Spinal cord (tissue), 9 donors: ENCODE measurements at regions not wholly inside any gene's neighbourhood (a gene's known extent, or its start where the extent isn't known, plus 50 kb on each side); places are given as distances from the start of the nearest gene placed in this dataset.
A peak's percentile ranks its signal among the peaks of the same experiment; 100 is the strongest.

Source experiments
- DNase-seq, 6 donors: peaks; one replicate each; pipeline versions ENCODE4 v3.0.0 to v3.0.0-alpha.2; 2013 to 2015; ENCODE audit warnings: low spot score in 6 of 6, low read depth in 4 of 6
- H3K27ac ChIP-seq: one replicate; pipeline ENCODE4 v1.5.1; 2013; ENCODE audit warnings: low read depth, low read length, control low read depth
- H3K27me3 ChIP-seq: one replicate; pipeline ENCODE4 v1.6.1; 2013; ENCODE audit warnings: low read length; ENCODE audit not compliant: control insufficient read depth, insufficient read depth
- H3K36me3 ChIP-seq: one replicate; pipeline ENCODE4 v1.6.1; 2013; ENCODE audit warnings: low read length; ENCODE audit not compliant: control insufficient read depth, insufficient read depth
- H3K4me1 ChIP-seq: one replicate; pipeline ENCODE4 v1.6.1; 2013; ENCODE audit warnings: low read length; ENCODE audit not compliant: control insufficient read depth, insufficient read depth
- H3K4me3 ChIP-seq: one replicate; pipeline ENCODE4 v1.5.1; 2013; ENCODE audit warnings: low read depth, low read length, control low read depth
- H3K9me3 ChIP-seq: one replicate; pipeline ENCODE4 v1.6.1; 2013; ENCODE audit warnings: low read length; ENCODE audit not compliant: control insufficient read depth, insufficient read depth
- WGBS: methylation state at CpG from one replicate; pipeline ENCODE4 v1.1.5; 2013; ENCODE audit warnings: missing lambda C conversion rate; ENCODE audit not compliant: insufficient coverage; 5-methylcytosine and 5-hydroxymethylcytosine counted together
- donor health status: healthy.

DNA sequence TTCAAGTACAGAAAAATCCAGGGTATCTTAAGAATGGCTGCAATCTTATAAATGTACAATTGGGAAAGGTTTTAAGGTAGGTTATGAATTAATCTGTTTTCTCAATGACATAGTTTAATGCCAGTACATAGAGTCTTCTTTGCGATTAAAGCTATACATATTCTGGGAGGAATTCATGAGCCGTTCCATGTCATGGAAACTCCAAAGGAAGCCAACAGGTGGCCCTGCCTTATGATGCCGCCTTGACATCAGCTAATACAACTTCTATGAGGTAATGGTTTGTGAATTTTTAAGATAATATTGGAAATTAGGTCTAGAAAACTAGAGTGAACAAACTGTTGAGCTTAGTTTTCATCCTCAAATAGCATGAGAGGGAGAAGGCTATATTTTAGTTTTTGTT is 713.4 kb downstream of the EFNA5 start:
- no peaks in the 10 kb centered on the region for H3K27me3 ChIP-seq
- DNase-seq, result no peak
- H3K9me3 ChIP-seq, result no peaks in the 10 kb centered on the region
- H3K27ac ChIP-seq, result no peak overlapping the region
- no peak overlapping the region for H3K4me3 ChIP-seq
- no peaks in the 10 kb centered on the region for H3K4me1 ChIP-seq
- no peaks in the 10 kb centered on the region for H3K36me3 ChIP-seq
- WGBS, result no CpG with 5 or more reads among the region's 3 CpGs

DNA sequence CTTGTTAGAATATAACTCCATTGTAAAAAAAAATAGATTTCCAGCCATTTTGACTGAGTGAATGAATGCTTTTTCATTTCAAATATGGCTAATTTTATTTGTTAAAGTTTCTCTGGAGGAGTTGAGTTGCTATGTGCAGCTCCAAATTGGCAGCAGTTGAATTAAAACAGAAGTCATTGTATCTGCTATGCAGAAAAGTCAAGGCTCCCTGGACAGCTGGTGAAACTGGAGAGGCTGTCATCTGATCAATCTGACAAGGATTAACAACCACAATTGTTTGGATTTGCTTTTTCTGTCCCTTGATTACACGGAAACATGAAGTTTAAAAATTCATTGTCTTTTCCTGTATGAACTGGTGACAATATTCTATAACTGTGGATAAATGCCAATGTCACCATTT is 713.9 kb downstream of the EFNA5 start:
- no peaks in the 10 kb centered on the region for H3K4me1 ChIP-seq
- H3K36me3 ChIP-seq, result no peaks in the 10 kb centered on the region
- no peak overlapping the region for H3K4me3 ChIP-seq
- no CpG with 5 or more reads among the region's 1 CpG for WGBS
- no peak overlapping the region for H3K27ac ChIP-seq
- no peaks in the 10 kb centered on the region for H3K27me3 ChIP-seq
- no peaks in the 10 kb centered on the region for H3K9me3 ChIP-seq
- DNase-seq, result peak in 1 of 6 donors; percentile 33

- no peaks in the 10 kb centered on the region for H3K4me1 ChIP-seq
- no peak overlapping the region for H3K27ac ChIP-seq
- no peaks in the 10 kb centered on the region for H3K9me3 ChIP-seq
- H3K4me3 ChIP-seq, result no peak overlapping the region
- no CpG with 5 or more reads among the region's 5 CpGs for WGBS
- H3K27me3 ChIP-seq, result no peaks in the 10 kb centered on the region
- DNase-seq, result no peak
- no peaks in the 10 kb centered on the region for H3K36me3 ChIP-seq
Measured at GRCh38 chr5:106956187-106956586, 714.5 kb downstream of the EFNA5 start.

GRCh38 chr5:106940986-106941385 is 729.8 kb downstream of the EFNA5 start:
- no peaks in the 10 kb centered on the region for H3K36me3 ChIP-seq
- no peaks in the 10 kb centered on the region for H3K9me3 ChIP-seq
- 92% methylated on average over 3 of the region's 3 CpGs for WGBS
- no peak overlapping the region for H3K4me3 ChIP-seq
- no peak overlapping the region for H3K27ac ChIP-seq
- H3K27me3 ChIP-seq, result no peaks in the 10 kb centered on the region
- H3K4me1 ChIP-seq, result no peaks in the 10 kb centered on the region
- DNase-seq, result no peak

DNA sequence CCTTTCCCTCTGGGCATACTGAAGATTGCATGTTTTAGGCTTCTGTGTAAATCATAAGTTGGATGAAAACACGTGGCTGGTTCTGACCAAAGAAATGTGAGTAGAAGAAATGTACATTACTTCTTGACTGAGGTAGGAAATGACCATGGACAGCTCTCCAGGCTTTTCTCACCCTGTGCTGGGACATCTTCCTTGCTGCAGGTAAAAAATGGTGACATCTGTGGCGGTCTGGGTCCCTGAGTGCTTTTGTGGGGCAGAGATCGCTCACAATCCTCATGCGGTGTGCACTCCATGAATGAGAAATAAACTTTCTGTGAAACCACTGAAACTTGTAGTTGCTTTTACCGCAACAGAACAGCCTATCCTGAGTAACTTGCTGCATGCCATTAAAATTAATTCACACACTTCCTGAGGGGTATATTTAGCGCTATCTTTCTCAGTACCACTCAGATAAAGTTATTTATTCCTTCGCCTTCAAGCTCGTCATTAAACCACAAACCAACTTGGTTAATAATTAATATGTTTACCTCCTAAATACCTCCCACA is 730.4 kb downstream of the EFNA5 start:
- no peak overlapping the region for H3K27ac ChIP-seq
- no peak overlapping the region for H3K4me3 ChIP-seq
- no peaks in the 10 kb centered on the region for H3K27me3 ChIP-seq
- no peaks in the 10 kb centered on the region for H3K4me1 ChIP-seq
- DNase-seq, result no peak
- 93% methylated on average over 3 of the region's 8 CpGs for WGBS
- no peaks in the 10 kb centered on the region for H3K36me3 ChIP-seq
- H3K9me3 ChIP-seq, result no peaks in the 10 kb centered on the region

GRCh38 chr5:106923409-106923808 is 747.3 kb downstream of the EFNA5 start:
- Histone ChIP-seq H3K4me3 (no peak overlapping the region), H3K4me1 (no peaks in the 10 kb centered on the region), H3K27ac (no peak overlapping the region), H3K27me3 (no peaks in the 10 kb centered on the region), H3K9me3 (no peaks in the 10 kb centered on the region), H3K36me3 (no peaks in the 10 kb centered on the region)
- DNase-seq, result no peak
- WGBS, result no CpG with 5 or more reads among the region's 1 CpG

DNA sequence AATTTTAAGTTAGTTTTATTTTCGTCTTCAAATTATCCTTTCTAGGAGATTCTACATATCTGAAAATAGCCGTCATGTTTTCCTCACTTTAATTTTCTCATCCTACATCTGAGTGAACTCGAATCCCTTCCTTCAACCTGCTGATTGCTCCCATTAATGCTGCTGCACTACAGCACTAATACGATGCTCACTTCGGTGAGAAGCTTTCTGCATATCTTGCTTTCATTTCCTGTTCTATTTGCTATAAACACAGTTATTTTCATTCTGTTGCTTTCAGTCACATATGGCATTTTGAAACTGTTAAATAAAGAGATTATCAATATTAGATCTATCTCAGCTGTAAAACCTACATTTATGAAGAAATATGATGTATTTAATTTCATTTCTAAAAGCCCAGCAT is 749.2 kb downstream of the EFNA5 start:
- Histone ChIP-seq H3K36me3 (no peaks in the 10 kb centered on the region), H3K27ac (no peak overlapping the region), H3K4me3 (no peak overlapping the region), H3K4me1 (no peaks in the 10 kb centered on the region), H3K9me3 (no peaks in the 10 kb centered on the region), H3K27me3 (no peaks in the 10 kb centered on the region)
- DNase-seq, result peak in 1 of 6 donors; percentile 27
- WGBS, result 73% methylated on average over 3 of the region's 5 CpGs

- no CpG with 5 or more reads among the region's 3 CpGs for WGBS
- Histone ChIP-seq H3K36me3 (no peaks in the 10 kb centered on the region), H3K27ac (no peak overlapping the region), H3K4me1 (no peaks in the 10 kb centered on the region), H3K4me3 (no peak overlapping the region), H3K9me3 (no peaks in the 10 kb centered on the region), H3K27me3 (no peaks in the 10 kb centered on the region)
- peak in 1 of 6 donors; percentile 73 for DNase-seq
Measured at GRCh38 chr5:106910486-106910885, 760.3 kb downstream of the EFNA5 start.

DNA sequence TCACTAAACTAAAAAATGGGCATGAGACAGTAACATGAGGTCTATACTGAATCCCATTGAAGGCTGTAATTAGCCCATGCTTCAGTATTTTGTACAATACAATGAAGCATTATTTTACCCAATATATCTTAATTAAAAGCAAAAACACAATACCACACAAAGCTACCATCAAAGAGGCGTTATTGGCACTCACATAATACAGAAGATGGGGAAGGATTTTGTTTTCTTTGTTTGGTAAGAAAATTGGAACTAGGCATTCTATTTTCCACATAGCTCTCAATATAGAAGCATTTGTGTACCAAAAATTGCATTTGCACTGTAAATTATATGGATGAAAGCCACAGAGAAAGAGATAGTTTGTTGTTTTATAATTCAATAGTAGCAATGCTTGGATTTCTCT is 761.0 kb downstream of the EFNA5 start:
- peak in 1 of 6 donors; percentile 57 for DNase-seq
- Histone ChIP-seq H3K9me3 (no peaks in the 10 kb centered on the region), H3K27ac (no peak overlapping the region), H3K4me3 (no peak overlapping the region), H3K36me3 (no peaks in the 10 kb centered on the region), H3K4me1 (no peaks in the 10 kb centered on the region), H3K27me3 (no peaks in the 10 kb centered on the region)
- WGBS, result no CpG with 5 or more reads among the region's 1 CpG

GRCh38 chr5:106907979-106908378 is 762.8 kb downstream of the EFNA5 start:
- no peak overlapping the region for H3K27ac ChIP-seq
- H3K36me3 ChIP-seq, result no peaks in the 10 kb centered on the region
- no peak overlapping the region for H3K4me3 ChIP-seq
- H3K9me3 ChIP-seq, result no peaks in the 10 kb centered on the region
- no peak for DNase-seq
- no peaks in the 10 kb centered on the region for H3K27me3 ChIP-seq
- H3K4me1 ChIP-seq, result no peaks in the 10 kb centered on the region
